Right lobe of liver (tissue), 6 donors: ENCODE measurements at regions not wholly inside any gene's neighbourhood (a gene's known extent, or its start where the extent isn't known, plus 50 kb on each side); places are given as distances from the start of the nearest gene placed in this dataset.

Experiments used
- ATAC-seq, 4 donors: fragments of 200-7000 bp; cut with Tn5 transposase; one replicate each; pipeline ENCODE4 v1.9.1; 2020; ENCODE audit warnings: mild to moderate bottlenecking in 4 of 4, moderate library complexity in 4 of 4
- DNase-seq, 3 donors: peaks; one replicate each; pipeline ENCODE4 v3.0.0-alpha.2; 2020
- H3K27ac ChIP-seq, 3 donors: fragments of 200-600 bp; one replicate each; pipeline ENCODE4 v1.8.0; 2022
- H3K27me3 ChIP-seq, 2 donors: fragments of 200-600 bp; one replicate each; pipeline ENCODE4 v1.8.0; 2022
- H3K36me3 ChIP-seq, 4 donors: fragments of 200-600 bp; sonication (generic) in 1 of 4; one replicate each; pipeline versions ENCODE4 v1.5.1 to v1.8.0; 2017 to 2022; ENCODE audit warnings: control low read depth in 1 of 4
- H3K4me1 ChIP-seq, 4 donors: fragments of 200-600 bp; sonication (generic) in 1 of 4; one replicate each; pipeline versions ENCODE4 v1.5.1 to v1.8.0; 2017 to 2022; ENCODE audit warnings: control low read depth in 1 of 4
- H3K4me3 ChIP-seq, 3 donors: fragments of 200-600 bp; one replicate each; pipeline ENCODE4 v1.8.0; 2022
- H3K9me3 ChIP-seq, 4 donors: fragments of 200-600 bp; sonication (generic) in 1 of 4; one replicate each; pipeline versions ENCODE4 v1.5.1 to v1.8.0; 2017 to 2022; ENCODE audit warnings: control low read depth in 1 of 4
- POLR2A ChIP-seq: fragments of 450-650 bp; IDR thresholded peaks from one replicate; pipeline ENCODE4 v1.6.1; 2017; ENCODE audit warnings: antibody characterized with exemption, mild to moderate bottlenecking
- WGBS: methylation state at CpG from one replicate; pipeline ENCODE4 v1.1.6; 2018; ENCODE audit warnings: low coverage, low lambda C conversion rate; ENCODE audit not compliant: insufficient coverage; ENCODE audit errors: missing lambda C conversion rate; 5-methylcytosine and 5-hydroxymethylcytosine counted together
- intact Hi-C, 2 donors: fragments of 100-400 bp; cut with DNase I; formaldehyde crosslinking; loops; one replicate each; pipeline versions ENCODE4 v1.11.2 to v1.14.1; 2022
- TF ChIP-seq, protein P1 (sequence below), 4 donors: fragments of 200-600 bp in 3 of 4; fragments of 450-650 bp in 1 of 4; IDR thresholded peaks; one replicate each; pipeline versions ENCODE4 v1.5.1 to v1.8.0; 2016 to 2022; ENCODE audit warnings: antibody characterized with exemption in 4 of 4, mild to moderate bottlenecking in 2 of 4
- donor health status: DM: no; HTN: yes; CAD: no.
- donor health status: DM: no; HTN: no; CAD: no.
- donor health status: DM: no; HTN: no; CAD: no.
- donor health status: DM: no; HTN: yes; CAD: no.
- donor health status: DM: no; HTN: yes; CAD: no.

DNA sequence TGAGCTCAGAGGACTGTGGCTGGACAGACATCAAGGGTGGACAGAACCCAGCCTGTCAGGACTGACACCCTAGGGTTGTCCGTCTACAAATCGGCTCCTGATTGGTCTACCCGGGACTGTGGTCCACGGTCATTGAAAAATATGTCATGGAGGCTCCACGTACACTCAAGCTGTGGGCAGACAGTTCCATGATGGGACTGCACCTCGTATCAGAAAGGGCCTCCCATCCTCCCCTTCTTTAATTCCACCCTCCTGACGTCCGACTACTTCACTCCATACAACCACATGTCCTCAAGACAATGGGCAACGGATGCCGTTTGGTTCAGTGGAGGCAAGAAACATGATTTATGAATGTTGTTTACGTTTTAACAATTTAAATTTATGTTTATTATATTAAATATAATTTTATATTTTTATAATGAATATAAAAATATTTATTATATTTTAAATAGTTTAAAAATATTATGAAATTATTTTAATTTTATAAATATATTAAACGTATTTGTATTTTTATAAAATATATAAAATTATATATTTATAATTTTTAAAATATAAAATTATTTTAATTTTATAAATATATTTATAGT is 58.0 kb upstream of the SHOX start:
- no peak overlapping the region for H3K4me3 ChIP-seq
- intact Hi-C loops, result no loop called here
- no peak for TF ChIP-seq POLR2A
- TF ChIP-seq, protein P1, sequence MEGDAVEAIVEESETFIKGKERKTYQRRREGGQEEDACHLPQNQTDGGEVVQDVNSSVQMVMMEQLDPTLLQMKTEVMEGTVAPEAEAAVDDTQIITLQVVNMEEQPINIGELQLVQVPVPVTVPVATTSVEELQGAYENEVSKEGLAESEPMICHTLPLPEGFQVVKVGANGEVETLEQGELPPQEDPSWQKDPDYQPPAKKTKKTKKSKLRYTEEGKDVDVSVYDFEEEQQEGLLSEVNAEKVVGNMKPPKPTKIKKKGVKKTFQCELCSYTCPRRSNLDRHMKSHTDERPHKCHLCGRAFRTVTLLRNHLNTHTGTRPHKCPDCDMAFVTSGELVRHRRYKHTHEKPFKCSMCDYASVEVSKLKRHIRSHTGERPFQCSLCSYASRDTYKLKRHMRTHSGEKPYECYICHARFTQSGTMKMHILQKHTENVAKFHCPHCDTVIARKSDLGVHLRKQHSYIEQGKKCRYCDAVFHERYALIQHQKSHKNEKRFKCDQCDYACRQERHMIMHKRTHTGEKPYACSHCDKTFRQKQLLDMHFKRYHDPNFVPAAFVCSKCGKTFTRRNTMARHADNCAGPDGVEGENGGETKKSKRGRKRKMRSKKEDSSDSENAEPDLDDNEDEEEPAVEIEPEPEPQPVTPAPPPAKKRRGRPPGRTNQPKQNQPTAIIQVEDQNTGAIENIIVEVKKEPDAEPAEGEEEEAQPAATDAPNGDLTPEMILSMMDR (IDR thresholded peaks at IDR 0.05), result no peak
- no peaks in the 10 kb centered on the region for H3K27me3 ChIP-seq
- DNase-seq (no peak), ATAC-seq (no peak)
- H3K9me3 ChIP-seq, result no peaks in the 10 kb centered on the region
- WGBS, result 58% methylated on average over 8 of the region's 12 CpGs
- H3K36me3 ChIP-seq, result no peaks in the 10 kb centered on the region
- H3K27ac ChIP-seq, result no peak overlapping the region
- no peaks in the 10 kb centered on the region for H3K4me1 ChIP-seq

DNA sequence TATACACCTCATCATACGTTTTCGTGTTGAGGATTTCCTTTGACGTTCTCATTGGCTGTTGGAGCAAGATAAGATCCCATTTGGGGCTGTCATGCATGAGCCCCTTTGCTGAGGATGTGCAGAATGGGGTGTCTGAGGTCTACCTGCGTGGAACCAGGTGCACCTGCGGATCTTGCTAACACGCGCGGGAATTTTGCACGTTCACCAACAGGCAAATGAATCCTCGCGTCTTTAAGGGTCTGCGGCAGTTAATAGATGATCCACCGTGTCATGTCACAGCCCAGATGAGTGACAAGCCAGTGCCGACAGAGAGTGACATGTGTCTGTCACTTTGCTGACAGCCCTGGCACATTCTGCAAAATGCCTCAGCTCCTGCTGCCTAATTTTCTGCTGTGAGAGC is 56.3 kb upstream of the SHOX start:
- ATAC-seq, result no peak
- no peak overlapping the region for H3K4me3 ChIP-seq
- 57% methylated on average over 9 of the region's 14 CpGs for WGBS
- no peaks in the 10 kb centered on the region for H3K4me1 ChIP-seq
- no peak for DNase-seq
- intact Hi-C loops, result no loop called here
- H3K9me3 ChIP-seq, result no peaks in the 10 kb centered on the region
- no peak for TF ChIP-seq POLR2A
- TF ChIP-seq, protein P1 (IDR thresholded peaks at IDR 0.05), result no peak
- no peak overlapping the region for H3K27ac ChIP-seq
- H3K27me3 ChIP-seq, result no peaks in the 10 kb centered on the region
- no peaks in the 10 kb centered on the region for H3K36me3 ChIP-seq

DNA sequence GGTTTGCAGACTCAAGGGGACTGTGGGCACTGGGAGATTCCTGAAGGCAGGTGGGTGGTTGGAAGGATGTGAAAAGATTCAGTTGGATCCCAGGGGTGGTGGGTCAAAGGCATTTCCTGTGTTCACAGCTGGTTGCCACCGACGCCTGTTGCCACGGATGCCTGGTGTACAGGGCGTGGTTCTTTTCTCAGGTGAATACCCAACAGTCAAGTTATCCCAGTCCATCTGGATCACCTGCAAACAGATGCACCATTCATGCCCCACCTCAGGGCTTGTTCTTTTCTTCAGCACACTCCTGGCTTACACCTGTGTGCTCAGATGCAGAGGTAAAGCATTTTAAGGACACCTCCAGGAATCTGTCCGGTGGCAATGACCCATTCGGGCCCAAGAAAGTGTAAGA is 55.8 kb upstream of the SHOX start:
- DNase-seq (no peak), ATAC-seq (no peak)
- intact Hi-C loops, result no loop called here
- H3K9me3 ChIP-seq, result no peaks in the 10 kb centered on the region
- no peak overlapping the region for H3K4me3 ChIP-seq
- TF ChIP-seq, protein P1 (IDR thresholded peaks at IDR 0.05), result no peak
- no peak for TF ChIP-seq POLR2A
- no peaks in the 10 kb centered on the region for H3K36me3 ChIP-seq
- H3K27ac ChIP-seq, result no peak overlapping the region
- WGBS, result 45% methylated on average over 2 of the region's 6 CpGs
- no peaks in the 10 kb centered on the region for H3K4me1 ChIP-seq
- no peaks in the 10 kb centered on the region for H3K27me3 ChIP-seq

DNA sequence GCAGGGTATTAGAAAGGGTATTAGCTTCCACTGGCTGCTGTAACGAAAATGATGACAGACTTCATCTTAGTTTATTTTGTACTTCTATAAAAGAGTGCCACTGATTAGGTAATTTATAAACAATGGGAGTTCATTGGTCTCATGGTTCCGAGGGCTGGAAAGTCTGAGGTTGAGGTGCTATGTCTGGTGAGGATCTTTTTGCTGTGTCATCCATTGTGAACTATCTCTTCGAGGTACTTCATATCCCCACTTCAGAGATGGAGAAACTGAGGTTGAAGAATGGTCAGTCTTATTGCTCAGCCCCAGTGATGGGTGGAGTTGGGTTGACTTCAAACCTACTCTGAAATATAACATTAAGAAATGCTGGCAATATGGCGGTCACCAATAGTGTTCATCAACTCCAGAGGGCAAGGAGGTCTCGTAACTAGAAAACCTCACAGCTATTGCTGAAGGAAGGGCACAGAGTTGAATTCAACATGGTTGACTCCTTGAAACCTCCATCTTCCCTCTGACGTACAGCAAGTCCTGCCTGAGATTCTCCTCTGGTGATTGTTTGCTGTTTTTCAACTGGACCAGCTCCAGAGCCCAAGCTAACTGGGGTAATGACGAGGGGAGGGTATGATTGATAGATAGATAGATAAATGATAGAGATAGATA is 53.6 kb upstream of the SHOX start:
- ATAC-seq, result no peak
- DNase-seq, result no peak
- WGBS, result 60% methylated on average over 7 of the region's 7 CpGs
- no peaks in the 10 kb centered on the region for H3K4me1 ChIP-seq
- no peak overlapping the region for H3K27ac ChIP-seq
- no peaks in the 10 kb centered on the region for H3K9me3 ChIP-seq
- no peaks in the 10 kb centered on the region for H3K36me3 ChIP-seq
- H3K27me3 ChIP-seq, result no peaks in the 10 kb centered on the region
- TF ChIP-seq, protein P1 (IDR thresholded peaks at IDR 0.05), result no peak
- no peak for TF ChIP-seq POLR2A
- H3K4me3 ChIP-seq, result no peak overlapping the region
- intact Hi-C loops, result no loop called here
